ENCODE measurements at regions not wholly inside any gene's neighbourhood (a gene's known extent, or its start where the extent isn't known, plus 50 kb on each side); places are given as distances from the start of the nearest gene placed in this dataset.

GRCh38 chr5:135085936-135086725 lies 52.1 kb upstream of the PITX1 start:
- no peak for DNase-seq

GRCh38 chr5:135085133-135085935 lies 51.3 kb upstream of the PITX1 start:
- DNase-seq: no peak
